HCT116 (cell line): ENCODE measurements at regions not wholly inside any gene's neighbourhood (a gene's known extent, or its start where the extent isn't known, plus 50 kb on each side); places are given as distances from the start of the nearest gene placed in this dataset.

Source experiments
- ATAC-seq: fragments of 200-7000 bp; cut with Tn5 transposase; 2 replicates; pipeline ENCODE4 v1.9.1; 2020; ENCODE audit warnings: mild to moderate bottlenecking, moderate library complexity
- BruUV-seq: library from RNA; stranded (reverse); fragments of 400-500 nt; replicated peaks from 2 replicates; lab custom pipeline; 2021; lab: Mats Ljungman, UMichigan
- CTCF ChIA-PET: fragments of 300-600 bp; sonication (Branson Sonifier 250); formaldehyde crosslinking; loops from one replicate; lab custom pipeline; 2021; ENCODE audit warnings: antibody characterized with exemption; lab: Charles Lee
- POLR2A ChIA-PET: fragments of 300-600, 350-600 bp; sonication (Branson Sonifier 250); formaldehyde crosslinking; loops from one replicate; lab custom pipeline; 2021; ENCODE audit warnings: antibody characterized with exemption; lab: Charles Lee
- RAD21 ChIA-PET, 2 experiments: fragments of 300-600 bp; sonication (Branson Sonifier 250); formaldehyde crosslinking; loops; one replicate each; lab custom pipeline; 2023; ENCODE audit warnings: low total read pairs in 2 of 2; ENCODE audit not compliant: uncharacterized antibody in 2 of 2, unreplicated experiment in 2 of 2, low non-redundant PET in 1 of 2; lab: Charles Lee
- DNase-seq: peaks from one replicate; pipeline ENCODE4 v3.0.0-alpha.2; 2010; ENCODE audit warnings: low read depth, low spot score
- H2AFZ ChIP-seq: fragments of 200-600 bp; shearing (Covaris generic), sonication (generic); 2 replicates; pipeline ENCODE4 v1.6.1; 2017; ENCODE audit warnings: low read depth, mixed run types, mixed read lengths, antibody characterized with exemption, low read length; ENCODE audit not compliant: poor library complexity, severe bottlenecking
- H3K27ac ChIP-seq: 2 replicates; pipeline ENCODE4 v1.5.1; 2012; ENCODE audit warnings: low read depth, low read length
- H3K27me3 ChIP-seq: fragments of 200-600 bp; sonication (generic); 2 replicates; pipeline ENCODE4 v1.6.1; 2016; ENCODE audit warnings: mixed run types, low read length, mixed read lengths; ENCODE audit not compliant: insufficient read depth
- H3K36me3 ChIP-seq, 2 experiments: fragments of 200-500 bp in 1 of 2; fragments of 200-600 bp in 1 of 2; sonication (Bioruptor generic) in 1 of 2; sonication (generic) in 1 of 2; 2 replicates each; pipeline versions ENCODE4 v1.5.1 to v1.6.1; 2014 to 2016; ENCODE audit warnings: low read length in 2 of 2, inconsistent platforms in 1 of 2, mixed read lengths in 1 of 2, mixed run types in 1 of 2; ENCODE audit not compliant: insufficient read depth in 2 of 2, control insufficient read depth in 1 of 2
- H3K4me1 ChIP-seq, 2 experiments: fragments of 200-600 bp in 1 of 2; sonication (generic) in 1 of 2; 2 replicates each; pipeline versions ENCODE4 v1.5.1 to v1.6.1; 2012 to 2017; ENCODE audit warnings: low read length in 2 of 2, inconsistent platforms in 1 of 2, mild to moderate bottlenecking in 1 of 2, mixed read lengths in 1 of 2, mixed run types in 1 of 2, moderate library complexity in 1 of 2; ENCODE audit not compliant: insufficient read depth in 2 of 2, control insufficient read depth in 1 of 2
- H3K4me2 ChIP-seq: fragments of 200-600 bp; sonication (generic); 2 replicates; pipeline ENCODE4 v1.6.1; 2017; ENCODE audit warnings: mixed run types, low read length, mixed read lengths
- H3K4me3 ChIP-seq, 2 experiments: fragments of 200-600 bp in 1 of 2; sonication (generic) in 1 of 2; replicated peaks in 1 of 2; 2 replicates each; pipeline ENCODE4 v1.5.1; 2011 to 2016; ENCODE audit warnings: low read length in 2 of 2, control low read depth in 1 of 2, low read depth in 1 of 2, mild to moderate bottlenecking in 1 of 2, mixed read lengths in 1 of 2, mixed run types in 1 of 2
- H3K79me2 ChIP-seq: fragments of 200-600 bp; sonication (generic); 2 replicates; pipeline ENCODE4 v1.6.1; 2017; ENCODE audit warnings: mild to moderate bottlenecking, mixed run types, low read length, moderate library complexity, mixed read lengths; ENCODE audit not compliant: insufficient read depth
- H3K9ac ChIP-seq: fragments of 200-600 bp; sonication (generic); 2 replicates; pipeline ENCODE4 v1.6.1; 2016; ENCODE audit warnings: low read length, mixed read lengths
- H3K9me2 ChIP-seq: fragments of 200-600 bp; sonication (generic), shearing (Covaris generic); 2 replicates; pipeline ENCODE4 v1.6.1; 2017; ENCODE audit warnings: mixed run types, mild to moderate bottlenecking, moderate library complexity; ENCODE audit not compliant: insufficient read depth
- H3K9me3 ChIP-seq, 2 experiments: fragments of 200-500 bp in 1 of 2; fragments of 200-600 bp in 1 of 2; sonication (Bioruptor generic) in 1 of 2; sonication (generic) in 1 of 2; 2 replicates each; pipeline ENCODE4 v1.6.1; 2014 to 2017; ENCODE audit warnings: low read length in 2 of 2, mixed read lengths in 2 of 2, inconsistent platforms in 1 of 2, low read depth in 1 of 2, mild to moderate bottlenecking in 1 of 2, mixed run types in 1 of 2, moderate library complexity in 1 of 2; ENCODE audit not compliant: control insufficient read depth in 1 of 2, insufficient read depth in 1 of 2
- H4K20me1 ChIP-seq: fragments of 200-600 bp; sonication (generic), shearing (Covaris generic); 2 replicates; pipeline ENCODE4 v1.6.1; 2017; ENCODE audit warnings: mixed run types, mild to moderate bottlenecking, moderate library complexity; ENCODE audit not compliant: insufficient read depth
- ATF3 ChIP-seq: IDR thresholded peaks from 2 replicates; pipeline ENCODE4 v1.6.1; 2012
- CBX3 ChIP-seq: IDR thresholded peaks from 2 replicates; pipeline ENCODE4 v1.6.1; 2012; ENCODE audit warnings: low read depth
- CEBPB ChIP-seq: IDR thresholded peaks from 2 replicates; pipeline ENCODE4 v1.6.1; 2012; ENCODE audit warnings: low read depth
- CTCF ChIP-seq, 3 experiments: fragments of 200-600 bp in 1 of 3; sonication (generic) in 1 of 3; IDR thresholded peaks in 2 of 3; conservative IDR thresholded peaks in 1 of 3; 2 replicates each; pipeline ENCODE4 v1.5.1; 2012 to 2017; ENCODE audit warnings: low read depth in 2 of 3, low read length in 2 of 3, antibody characterized with exemption in 1 of 3, borderline replicate concordance in 1 of 3, control low read depth in 1 of 3, mild to moderate bottlenecking in 1 of 3, mixed read lengths in 1 of 3, mixed run types in 1 of 3, moderate library complexity in 1 of 3; ENCODE audit not compliant: insufficient read depth in 1 of 3
- EGR1 ChIP-seq: IDR thresholded peaks from 2 replicates; pipeline ENCODE4 v1.6.1; 2012; ENCODE audit warnings: low read depth
- POLR2A ChIP-seq: IDR thresholded peaks from 2 replicates; pipeline ENCODE4 v1.7.0; 2011; ENCODE audit warnings: borderline replicate concordance; ENCODE audit not compliant: insufficient read depth, insufficient read length; ENCODE audit errors: extremely low read depth
- REST ChIP-seq: IDR thresholded peaks from 2 replicates; pipeline ENCODE4 v1.6.1; 2012; ENCODE audit warnings: low read depth
- SRF ChIP-seq: IDR thresholded peaks from 2 replicates; pipeline ENCODE4 v1.6.1; 2012; ENCODE audit warnings: low read depth
- YY1 ChIP-seq: IDR thresholded peaks from 2 replicates; pipeline ENCODE4 v1.6.1; 2011; ENCODE audit warnings: low read length, low read depth, moderate library complexity, mild to moderate bottlenecking; ENCODE audit not compliant: insufficient replicate concordance; ENCODE audit errors: extremely low read depth
- intact Hi-C: fragments of 100-400 bp; cut with micrococcal nuclease; formaldehyde crosslinking; loops from 2 replicates; pipeline ENCODE4 v1.10.0; 2022

- DNase-seq (no peak), ATAC-seq (no peak)
- Histone ChIP-seq H3K27ac (no peak overlapping the region), H3K4me3 (no peak overlapping the region), H3K27me3 (no peaks in the 10 kb centered on the region), H3K9ac (no peak overlapping the region), H3K9me2 (no peaks in the 10 kb centered on the region), H3K9me3 (no peaks in the 10 kb centered on the region), H3K4me1 (no peaks in the 10 kb centered on the region), H3K36me3 (no peaks in the 10 kb centered on the region), H2AFZ (no peak overlapping the region), H3K4me2 (no peak overlapping the region), H3K79me2 (no peaks in the 10 kb centered on the region), H4K20me1 (no peaks in the 10 kb centered on the region)
- no peak for TF ChIP-seq SRF
- TF ChIP-seq EGR1: no peak
- TF ChIP-seq POLR2A: no peak
- no peak for TF ChIP-seq CTCF (IDR thresholded peaks at IDR 0.05 in 2 of 3, conservative IDR thresholded peaks at IDR 0.05 in 1 of 3; ENCODE audit: borderline replicate concordance in 1 of 3, insufficient read depth in 1 of 3, low read depth in 2 of 3, low read length in 2 of 3)
- no peak for TF ChIP-seq CBX3
- TF ChIP-seq REST: no peak
- no peak for TF ChIP-seq CEBPB
- TF ChIP-seq ATF3: no peak
- no peak for TF ChIP-seq YY1
- ChIA-PET CTCF (no interaction called here), POLR2A (no interaction called here), RAD21 (no interaction called here)
- intact Hi-C loops: no loop called here
- BruUV-seq: no TSS peak
Measured at GRCh38 chr13:74667656-74668203, 533.5 kb upstream of the KLF12 start.
